Adrenal gland (tissue), 9 donors: ENCODE measurements at regions not wholly inside any gene's neighbourhood (a gene's known extent, or its start where the extent isn't known, plus 50 kb on each side); places are given as distances from the start of the nearest gene placed in this dataset.
"Not testable (repeated sequence)": the region's sequence is repeated elsewhere in the genome, so short reads cannot be mapped to it uniquely, and the experiment has no call there.

ENCODE experiments used
- DNase-seq, 7 donors: peaks; one replicate each; pipeline ENCODE4 v3.0.0-alpha.2; 2019 to 2020
- H3K27ac ChIP-seq, 5 donors: fragments of 200-600 bp; sonication (generic) in 4 of 5; 1 replicate in 3 of 5; 2 replicates in 2 of 5; pipeline versions ENCODE4 v1.5.1 to v1.8.0; 2016 to 2020; ENCODE audit warnings: mild to moderate bottlenecking in 1 of 5
- H3K27me3 ChIP-seq: fragments of 200-600 bp; 2 replicates; pipeline ENCODE4 v1.8.0; 2021
- H3K36me3 ChIP-seq, 2 donors: fragments of 200-600 bp; replicated peaks in 1 of 2; 1 replicate in 1 of 2; 2 replicates in 1 of 2; pipeline versions ENCODE4 v1.5.1 to v1.8.0; 2018 to 2022
- H3K4me1 ChIP-seq, 2 donors: fragments of 200-600 bp; replicated peaks in 1 of 2; 1 replicate in 1 of 2; 2 replicates in 1 of 2; pipeline versions ENCODE4 v1.5.1 to v1.8.0; 2018 to 2021
- H3K4me3 ChIP-seq, 4 donors: fragments of 200-600 bp; sonication (generic) in 3 of 4; one replicate each; pipeline ENCODE4 v1.5.1; 2016 to 2018
- H3K9me3 ChIP-seq, 3 donors: fragments of 200-600 bp; sonication (generic) in 1 of 3; replicated peaks in 1 of 3; 1 replicate in 2 of 3; 2 replicates in 1 of 3; pipeline versions ENCODE4 v1.5.1 to v1.8.0; 2016 to 2021
- CTCF ChIP-seq, 6 experiments: fragments of 450-650 bp in 4 of 6; fragments of 200-600 bp in 2 of 6; sonication (generic) in 1 of 6; IDR thresholded peaks; 1 replicate in 5 of 6; 2 replicates in 1 of 6; pipeline versions ENCODE4 v1.5.1 to v1.8.0; 2016 to 2021; ENCODE audit warnings: antibody characterized with exemption in 6 of 6, mild to moderate bottlenecking in 2 of 6, moderate library complexity in 1 of 6
- POLR2A ChIP-seq, 2 donors: fragments of 450-650 bp; IDR thresholded peaks; one replicate each; pipeline ENCODE4 v1.6.1; 2017; ENCODE audit warnings: antibody characterized with exemption in 2 of 2, mild to moderate bottlenecking in 2 of 2, moderate library complexity in 1 of 2
- WGBS, 4 donors: extraction: QIAGEN DNeasy Blood & Tissue Kit in 2 of 4; methylation state at CpG; one replicate each; pipeline versions ENCODE4 v1.1.5 to v1.1.7; 2013 to 2017; 5-methylcytosine and 5-hydroxymethylcytosine counted together
- intact Hi-C, 2 donors: fragments of 100-400 bp; cut with DNase I; formaldehyde crosslinking; loops; one replicate each; pipeline versions ENCODE4 v1.14.1 to v1.15.0; 2022 to 2023
- donor health status: healthy with polysubstance abuse.
- donor health status: Bipolar disorder and iron deficiency.
- donor health status: DM: yes; HTN: yes; CAD: no.
- donor health status: DM: no; HTN: no; CAD: no.
- donor health status: DM: no; HTN: no; CAD: no.

- Histone ChIP-seq H3K4me3 (no peak overlapping the region), H3K9me3 (no peaks in the 10 kb centered on the region), H3K4me1 (no peaks in the 10 kb centered on the region), H3K27me3 (no peaks in the 10 kb centered on the region), H3K27ac (no peak overlapping the region), H3K36me3 (no peaks in the 10 kb centered on the region)
- intact Hi-C loops = no loop called here
- 15 to 38% (median 31%) methylated on average over 1 of the region's 1 CpG for WGBS, 4 donors
- DNase-seq = no peak
- TF ChIP-seq CTCF (IDR thresholded peaks at IDR 0.05) (no peak), POLR2A (IDR thresholded peaks at IDR 0.05) (no peak)
These were observed 63.4 kb downstream of the ASCL1 start for GRCh38 chr12:103020839-103021238.

GRCh38 chr12:103021538-103022218 is 64.2 kb downstream of the ASCL1 start:
- Histone ChIP-seq H3K27me3 (no peaks in the 10 kb centered on the region), H3K9me3 (no peaks in the 10 kb centered on the region), H3K4me1 (no peaks in the 10 kb centered on the region), H3K27ac (no peak overlapping the region), H3K4me3 (no peak overlapping the region), H3K36me3 (no peaks in the 10 kb centered on the region)
- TF ChIP-seq POLR2A (IDR thresholded peaks at IDR 0.05) (no peak), CTCF (IDR thresholded peaks at IDR 0.05) (no peak)
- intact Hi-C loops = no loop called here
- no peak for DNase-seq
- WGBS, 4 donors = 70 to 77% (median 74%) methylated on average over 3 of the region's 3 CpGs

GRCh38 chr12:103024650-103025049 is 67.2 kb downstream of the ASCL1 start:
- Histone ChIP-seq H3K27ac (no peak overlapping the region), H3K27me3 (no peaks in the 10 kb centered on the region), H3K4me1 (no peaks in the 10 kb centered on the region), H3K4me3 (no peak overlapping the region), H3K9me3 (no peaks in the 10 kb centered on the region), H3K36me3 (no peaks in the 10 kb centered on the region)
- TF ChIP-seq CTCF (IDR thresholded peaks at IDR 0.05) (no peak), POLR2A (IDR thresholded peaks at IDR 0.05) (no peak)
- DNase-seq = no peak
- 55 to 76% (median 72%) methylated on average over 1 of the region's 1 CpG for WGBS, 4 donors
- intact Hi-C loops = no loop called here

- DNase-seq = peak in 2 of 7 donors; percentile 14 to 55
- intact Hi-C loops, H3K36me3 ChIP-seq, H3K4me3 ChIP-seq, H3K4me1 ChIP-seq, H3K9me3 ChIP-seq, H3K27ac ChIP-seq, H3K27me3 ChIP-seq: not testable (repeated sequence)
- WGBS, 4 donors = 35 to 46% (median 40%) methylated on average over 1 to 3 of the region's 3 CpGs
These were observed 69.2 kb downstream of the ASCL1 start for GRCh38 chr12:103026643-103027042.
